Activated naive CD8-positive, alpha-beta T cell treated with anti-CD3 and anti-CD28 coated beads, Interleukin-2, amount 50 U/mL, for 24 hours (primary cell): ENCODE measurements at regions not wholly inside any gene's neighbourhood (a gene's known extent, or its start where the extent isn't known, plus 50 kb on each side); places are given as distances from the start of the nearest gene placed in this dataset.

Experiments used
- ATAC-seq: fragments of 150-1000 bp; cut with Tn5 transposase; one replicate; pipeline ENCODE4 v1.10.0; 2021
- DNase-seq: peaks from one replicate; pipeline ENCODE4 v3.0.0; 2021
- H3K27ac Mint-ChIP-seq: one replicate; pipeline ENCODE4 v1.8.0; 2021; ENCODE audit warnings: mild to moderate bottlenecking, mixed read lengths
- H3K27me3 Mint-ChIP-seq: one replicate; pipeline ENCODE4 v1.8.0; 2021; ENCODE audit warnings: mixed read lengths
- H3K36me3 Mint-ChIP-seq: one replicate; pipeline ENCODE4 v1.8.0; 2021; ENCODE audit warnings: low read depth, mixed read lengths
- H3K4me1 Mint-ChIP-seq: one replicate; pipeline ENCODE4 v1.8.0; 2021; ENCODE audit warnings: mixed read lengths
- H3K4me3 Mint-ChIP-seq: one replicate; pipeline ENCODE4 v1.8.0; 2021; ENCODE audit warnings: mild to moderate bottlenecking, moderate library complexity, mixed read lengths
- H3K9me3 Mint-ChIP-seq: one replicate; pipeline ENCODE4 v1.8.0; 2021; ENCODE audit warnings: mixed read lengths

- no peaks in the 10 kb centered on the region for H3K9me3 Mint-ChIP-seq
- no peaks in the 10 kb centered on the region for H3K27me3 Mint-ChIP-seq
- H3K36me3 Mint-ChIP-seq, result no peaks in the 10 kb centered on the region
- H3K4me1 Mint-ChIP-seq, result no peaks in the 10 kb centered on the region
- ATAC-seq (no peak), DNase-seq (no peak)
- H3K4me3 Mint-ChIP-seq, result no peak overlapping the region
- H3K27ac Mint-ChIP-seq, result no peak overlapping the region
These were observed 57.6 kb upstream of the GRIN3A start for GRCh38 chr9:101796044-101796443.

GRCh38 chr9:101795147-101795546 is 56.7 kb upstream of the GRIN3A start:
- H3K36me3 Mint-ChIP-seq, result no peaks in the 10 kb centered on the region
- ATAC-seq (no peak), DNase-seq (no peak)
- no peaks in the 10 kb centered on the region for H3K27me3 Mint-ChIP-seq
- no peaks in the 10 kb centered on the region for H3K9me3 Mint-ChIP-seq
- H3K4me1 Mint-ChIP-seq, result no peaks in the 10 kb centered on the region
- H3K27ac Mint-ChIP-seq, result no peak overlapping the region
- H3K4me3 Mint-ChIP-seq, result no peak overlapping the region

- H3K9me3 Mint-ChIP-seq, result no peaks in the 10 kb centered on the region
- no peaks in the 10 kb centered on the region for H3K4me1 Mint-ChIP-seq
- ATAC-seq (no peak), DNase-seq (no peak)
- H3K36me3 Mint-ChIP-seq, result no peaks in the 10 kb centered on the region
- H3K27me3 Mint-ChIP-seq, result no peaks in the 10 kb centered on the region
- H3K27ac Mint-ChIP-seq, result no peak overlapping the region
- H3K4me3 Mint-ChIP-seq, result no peak overlapping the region
These were observed 54.0 kb upstream of the GRIN3A start for GRCh38 chr9:101792475-101792874.

GRCh38 chr9:101791938-101792337 is 53.5 kb upstream of the GRIN3A start:
- Mint-ChIP-seq H3K4me3 (no peak overlapping the region), H3K4me1 (no peaks in the 10 kb centered on the region), H3K9me3 (no peaks in the 10 kb centered on the region), H3K27ac (no peak overlapping the region), H3K36me3 (no peaks in the 10 kb centered on the region), H3K27me3 (no peaks in the 10 kb centered on the region)
- ATAC-seq, result peak; percentile 57
- DNase-seq, result peak; percentile 7

GRCh38 chr9:101791533-101791932 is 53.1 kb upstream of the GRIN3A start:
- H3K9me3 Mint-ChIP-seq, result no peaks in the 10 kb centered on the region
- no peak overlapping the region for H3K4me3 Mint-ChIP-seq
- H3K36me3 Mint-ChIP-seq, result no peaks in the 10 kb centered on the region
- H3K4me1 Mint-ChIP-seq, result no peaks in the 10 kb centered on the region
- DNase-seq, result no peak
- no peak overlapping the region for H3K27ac Mint-ChIP-seq
- ATAC-seq, result no peak
- no peaks in the 10 kb centered on the region for H3K27me3 Mint-ChIP-seq
